Putamen (tissue), 1 donor: ENCODE measurements at regions not wholly inside any gene's neighbourhood (a gene's known extent, or its start where the extent isn't known, plus 50 kb on each side); places are given as distances from the start of the nearest gene placed in this dataset.
"Not testable (repeated sequence)": the region's sequence is repeated elsewhere in the genome, so short reads cannot be mapped to it uniquely, and the experiment has no call there.

Experiments used
- DNase-seq: peaks from one replicate; pipeline ENCODE4 v3.0.0-alpha.2; 2016; ENCODE audit warnings: low spot score

DNA sequence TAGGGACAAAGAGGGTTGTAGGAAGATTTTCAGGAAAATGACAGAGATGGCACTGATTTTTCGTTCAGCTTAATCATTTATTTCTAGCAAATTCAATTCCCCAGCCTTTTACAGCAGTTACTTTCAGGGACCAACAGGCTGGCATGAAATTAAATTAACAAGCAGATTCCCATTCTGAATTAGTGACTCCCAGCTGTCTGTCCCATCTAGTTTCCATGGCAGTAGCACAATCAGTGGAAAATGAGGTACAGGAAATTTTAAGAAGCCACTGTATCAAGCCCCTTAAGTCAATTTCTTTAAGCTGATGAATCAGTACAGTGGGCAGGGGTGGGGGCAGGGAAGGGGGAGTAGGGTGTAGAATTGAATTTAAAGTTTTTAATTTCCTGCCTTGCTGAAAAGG is 121.1 kb upstream of the TEX13C start:
- no peak for DNase-seq

GRCh38 chrX:125202591-125203248 is 117.0 kb upstream of the TEX13C start:
- DNase-seq: no peak

DNA sequence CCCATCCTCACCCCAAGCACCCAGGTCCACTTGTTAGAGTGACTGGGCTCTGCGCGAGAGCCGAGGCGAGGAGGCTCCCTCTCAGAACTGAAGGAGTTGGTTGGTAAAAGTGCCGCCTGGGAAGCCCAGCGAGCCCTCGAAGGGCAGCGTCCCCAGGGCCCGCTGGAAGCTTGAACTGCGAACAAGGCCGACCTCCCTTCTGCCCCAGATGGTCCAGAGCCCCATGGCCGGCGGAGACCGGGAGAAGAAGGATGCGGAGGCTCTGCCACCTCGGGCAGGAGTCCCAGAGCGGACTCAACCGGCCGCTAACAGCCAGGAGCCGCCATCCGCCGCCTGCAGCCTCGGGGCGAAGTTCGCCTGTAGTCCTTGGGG is 116.3 kb upstream of the TEX13C start:
- no peak for DNase-seq

DNA sequence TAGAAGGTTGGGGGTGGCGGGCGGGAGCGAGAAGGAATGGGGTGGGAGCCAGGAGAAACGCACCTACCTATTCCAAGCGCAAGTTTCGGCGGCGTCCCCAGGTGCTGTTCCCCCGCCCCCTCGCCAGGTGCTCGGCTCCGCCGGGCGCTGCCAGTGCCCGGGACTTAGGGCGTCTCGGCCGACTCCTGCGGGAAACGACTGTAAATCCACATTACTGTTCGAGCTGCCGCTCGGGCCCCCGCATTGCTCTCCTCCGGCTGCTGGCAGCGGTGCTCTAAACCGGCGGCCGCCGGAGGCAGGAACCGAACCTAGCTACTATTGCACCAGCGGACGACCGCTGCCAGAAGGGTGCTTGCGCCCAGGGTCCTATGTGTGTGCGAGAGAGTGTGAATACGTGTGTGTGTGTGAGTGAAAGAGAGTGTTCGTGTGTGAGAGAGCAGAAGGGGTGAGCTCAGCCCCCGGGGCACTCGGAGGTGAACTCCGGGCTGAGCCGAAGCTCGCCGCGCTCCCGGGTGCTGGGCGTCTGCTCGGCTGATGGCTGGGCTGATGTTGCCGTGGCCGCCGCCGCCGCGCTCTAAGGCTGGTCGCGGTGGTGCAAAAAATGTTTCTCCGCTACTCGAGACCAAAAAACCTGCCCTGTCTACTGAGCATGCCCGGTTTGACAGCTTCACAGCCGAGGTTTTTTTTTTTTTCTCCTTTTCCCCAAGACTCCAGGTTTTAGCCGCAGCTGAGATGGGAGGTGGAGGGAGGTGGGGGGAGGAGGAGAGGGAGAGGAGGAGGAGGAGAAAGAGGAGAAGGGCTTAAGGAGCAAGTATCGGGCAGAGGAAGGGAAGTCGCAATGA is 115.7 kb upstream of the TEX13C start:
- DNase-seq: peak; percentile 53

GRCh38 chrX:125204681-125205132 is 115.0 kb upstream of the TEX13C start:
- DNase-seq: no peak

GRCh38 chrX:125205133-125205917 is 114.3 kb upstream of the TEX13C start:
- DNase-seq: peak; percentile 51

- DNase-seq: peak; percentile 17
Observed at GRCh38 chrX:125205918-125206665, 113.6 kb upstream of the TEX13C start.

DNA sequence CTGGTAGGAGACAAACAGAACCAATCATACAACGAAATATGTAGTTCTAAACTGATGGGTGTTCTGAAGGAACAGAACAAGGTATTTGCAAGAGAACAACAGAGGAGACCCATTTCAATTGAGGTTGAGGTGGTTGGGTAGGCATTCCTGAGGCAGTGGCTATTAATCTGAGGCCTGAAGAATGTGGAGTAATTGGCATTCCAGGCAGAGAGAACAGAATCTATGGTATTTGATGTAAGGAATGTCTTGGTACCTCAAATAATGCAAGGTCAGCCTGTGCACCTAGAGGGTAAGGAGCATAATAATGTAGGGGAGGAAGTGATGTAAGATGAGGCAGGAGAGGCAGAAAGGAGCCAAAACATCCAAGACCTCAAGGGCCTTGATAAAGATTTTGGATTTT is 109.5 kb upstream of the TEX13C start:
- no peak for DNase-seq

GRCh38 chrX:125219852-125220251 is 99.8 kb upstream of the TEX13C start:
- no peak for DNase-seq

DNA sequence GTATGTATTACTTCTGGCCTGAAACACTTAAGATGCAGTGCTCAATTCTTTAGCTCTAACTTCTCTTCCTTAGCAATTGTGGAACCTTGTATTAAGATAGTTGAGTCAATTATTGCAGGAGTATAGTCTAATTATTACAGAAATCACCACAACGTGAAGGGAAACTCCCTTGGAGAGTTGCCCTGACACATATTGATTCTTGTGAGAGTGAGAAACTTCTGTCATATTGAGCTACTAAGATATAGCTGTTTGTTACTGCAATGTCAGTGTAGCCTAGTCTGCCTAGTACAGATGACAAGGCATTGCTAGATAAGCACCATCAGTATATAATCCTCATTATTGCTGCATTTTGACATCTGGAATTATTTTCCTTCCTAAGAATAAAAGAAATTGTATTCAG is 82.7 kb upstream of the TEX13C start:
- DNase-seq: no peak

- no peak for DNase-seq
Observed at GRCh38 chrX:125248931-125249330, 70.7 kb upstream of the TEX13C start.

GRCh38 chrX:125255759-125256158 is 63.9 kb upstream of the TEX13C start:
- not testable (repeated sequence) for DNase-seq

DNA sequence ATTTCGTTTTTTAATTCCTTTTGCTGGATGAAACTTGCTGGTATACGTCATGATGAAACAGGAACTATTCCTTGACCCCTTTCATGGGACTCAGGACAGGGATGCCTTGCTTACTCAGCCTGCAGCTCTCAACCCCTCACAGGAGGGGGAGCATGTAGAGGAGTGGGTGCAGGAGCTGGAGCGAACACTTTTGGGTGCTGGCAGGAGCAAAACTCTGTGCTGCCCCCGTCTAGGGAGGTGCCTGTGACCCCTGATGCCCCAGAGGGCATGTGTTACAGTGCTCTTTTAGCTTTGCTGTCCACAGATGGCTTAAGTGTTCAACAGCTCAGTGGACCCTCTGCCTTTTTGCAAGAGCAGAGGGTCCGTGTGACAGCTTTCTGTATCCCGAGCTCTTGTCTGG is 56.8 kb upstream of the TEX13C start:
- no peak for DNase-seq

- DNase-seq: no peak
Observed at GRCh38 chrX:125266153-125266660, 53.5 kb upstream of the TEX13C start.
